HG02588 (cell line): ENCODE measurements at regions not wholly inside any gene's neighbourhood (a gene's known extent, or its start where the extent isn't known, plus 50 kb on each side); places are given as distances from the start of the nearest gene placed in this dataset.
"Not testable (repeated sequence)": the region's sequence is repeated elsewhere in the genome, so short reads cannot be mapped to it uniquely, and the experiment has no call there.

ENCODE experiments used
- ATAC-seq: cut with Tn5 transposase; IDR thresholded peaks from one replicate; pipeline ENCODE4 v1.9.1; 2021; ENCODE audit warnings: mild to moderate bottlenecking, moderate library complexity; ENCODE audit not compliant: unreplicated experiment

- no peak for ATAC-seq
These were observed 417.9 kb downstream of the PDGFC start for GRCh38 chr4:156553659-156554058.

- ATAC-seq, result no peak
These were observed 423.7 kb downstream of the PDGFC start for GRCh38 chr4:156547891-156548290.

DNA sequence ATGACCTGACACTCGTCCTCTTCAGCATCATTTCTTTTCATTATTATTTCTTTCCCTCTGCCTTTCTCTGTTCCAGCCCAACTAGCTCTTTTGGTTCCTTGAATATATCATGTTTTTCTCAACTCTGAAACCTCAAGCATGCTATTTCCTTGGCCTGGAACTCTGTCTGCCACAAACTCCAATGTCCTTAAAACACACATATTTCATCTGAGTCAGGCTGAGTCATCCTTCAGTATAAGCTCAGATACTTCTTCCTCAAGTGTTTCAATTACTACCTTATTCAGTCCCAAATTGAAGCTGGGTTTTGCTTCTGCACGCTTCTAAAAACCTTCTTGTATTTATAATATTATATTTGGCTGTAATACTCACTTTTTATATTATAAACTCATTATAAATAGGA is 424.2 kb downstream of the PDGFC start:
- no peak for ATAC-seq

GRCh38 chr4:156545003-156545785 is 426.4 kb downstream of the PDGFC start:
- no peak for ATAC-seq

- ATAC-seq, result no peak
These were observed 432.2 kb downstream of the PDGFC start for GRCh38 chr4:156539376-156539775.

GRCh38 chr4:156538651-156539257 is 432.8 kb downstream of the PDGFC start:
- no peak for ATAC-seq

- no peak for ATAC-seq
These were observed 433.4 kb downstream of the PDGFC start for GRCh38 chr4:156538210-156538609.

DNA sequence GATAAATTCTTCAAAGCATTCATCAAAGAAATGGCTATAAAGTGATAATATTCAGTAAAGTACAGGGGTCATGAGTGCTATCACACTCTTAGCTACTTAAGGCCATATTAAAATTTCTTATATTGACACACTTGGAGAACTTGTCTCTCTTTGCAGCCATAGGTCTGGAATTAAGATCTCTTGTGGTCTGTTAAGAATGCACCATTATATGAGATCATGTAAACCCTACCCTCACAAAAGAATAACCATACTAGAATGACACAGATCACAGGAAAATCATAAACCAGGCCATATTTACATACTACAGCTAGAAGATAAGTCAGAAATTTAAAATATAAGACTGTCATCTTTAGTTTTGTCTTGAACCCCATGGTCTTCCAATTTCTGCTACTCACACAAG is 434.3 kb downstream of the PDGFC start:
- no peak for ATAC-seq

- no peak for ATAC-seq
These were observed 434.9 kb downstream of the PDGFC start for GRCh38 chr4:156536661-156537060.

DNA sequence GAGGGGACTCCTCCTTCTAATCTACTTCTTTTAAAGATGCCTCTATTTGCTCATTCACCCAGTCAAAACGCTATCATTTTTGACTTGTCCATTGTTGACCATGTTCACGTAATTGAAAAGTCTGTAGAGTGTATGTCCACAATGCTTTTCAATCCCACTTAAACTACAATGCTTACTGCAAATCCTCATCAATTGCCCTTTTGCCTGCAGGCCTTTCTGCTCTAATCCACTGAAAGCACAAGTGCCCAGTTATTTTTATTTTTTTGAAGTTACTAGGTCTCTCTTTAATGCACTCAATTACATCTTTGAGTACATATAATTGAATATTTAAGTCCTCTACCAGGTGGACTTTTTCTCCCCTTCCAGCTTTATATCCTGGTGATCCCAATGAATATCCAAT is 437.4 kb downstream of the PDGFC start:
- no peak for ATAC-seq

DNA sequence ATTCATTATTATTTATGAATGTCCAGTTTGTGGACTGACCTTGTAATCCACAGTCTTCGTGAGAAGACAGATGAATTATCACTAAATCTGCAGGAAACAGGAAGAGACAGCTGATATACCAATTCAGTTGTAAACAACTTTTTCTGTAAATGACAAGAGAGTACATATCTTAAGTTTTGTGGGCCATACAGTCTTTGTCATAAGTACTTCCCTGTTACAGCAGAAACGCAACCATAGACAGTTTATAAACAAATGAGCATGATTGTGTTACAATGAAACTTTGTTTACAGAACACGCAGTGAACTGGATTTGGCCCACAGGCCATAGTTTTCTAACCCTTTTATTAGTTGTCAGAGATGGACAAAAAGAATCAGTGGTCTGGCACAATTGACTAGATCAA is 443.4 kb downstream of the PDGFC start:
- ATAC-seq, result no peak

DNA sequence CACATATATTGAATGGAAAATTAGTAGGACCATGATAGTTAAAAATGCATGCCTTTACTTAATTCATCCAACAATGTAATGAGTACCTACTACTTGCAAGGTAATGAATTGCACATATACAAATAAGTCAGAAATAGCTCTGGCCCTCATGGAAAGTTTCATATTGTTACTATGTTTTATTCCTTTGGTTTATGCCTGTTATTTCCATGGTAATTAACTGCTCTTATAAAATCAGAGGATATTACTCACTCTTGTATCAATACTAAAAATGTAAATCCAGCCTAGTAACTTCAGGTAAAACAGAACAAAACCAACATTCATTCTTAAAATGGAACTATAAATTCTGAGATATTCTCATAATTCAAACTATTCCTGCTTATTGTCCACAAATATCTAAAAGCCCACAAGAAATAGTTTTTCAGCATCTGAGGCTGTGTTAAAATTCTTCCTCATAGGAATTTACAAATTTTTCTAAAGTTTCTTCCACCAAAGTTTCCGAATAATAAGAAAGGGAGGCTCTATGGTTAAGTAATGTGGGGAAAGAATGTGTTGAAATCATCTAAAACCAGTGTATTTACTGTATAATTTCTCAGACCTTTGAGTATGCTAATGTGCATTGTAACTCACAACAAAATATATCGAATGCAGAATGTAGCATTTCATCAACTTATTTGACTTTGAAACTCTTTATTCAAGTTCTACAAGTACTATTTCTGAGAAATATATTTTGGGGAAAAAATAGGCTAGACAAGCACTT is 444.2 kb downstream of the PDGFC start:
- no peak for ATAC-seq

DNA sequence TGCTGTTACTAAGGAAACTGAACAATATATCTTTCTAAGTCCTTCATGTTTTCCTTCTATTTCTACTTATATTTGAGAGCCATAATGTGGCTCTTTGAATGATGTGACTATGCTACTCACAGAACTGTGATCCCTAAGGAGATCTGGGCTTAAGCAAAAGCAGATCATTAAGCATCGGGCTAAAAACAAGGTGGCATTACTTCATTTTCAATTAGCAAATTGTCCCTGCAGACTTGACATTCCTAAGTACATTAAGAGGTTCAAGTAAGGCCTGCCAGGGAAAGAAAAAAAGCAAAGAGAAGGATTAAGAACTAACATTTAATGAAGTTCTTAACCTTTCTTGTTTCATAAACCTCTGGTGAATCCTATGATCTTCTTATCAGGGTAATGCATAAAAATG is 447.6 kb downstream of the PDGFC start:
- ATAC-seq, result no peak

DNA sequence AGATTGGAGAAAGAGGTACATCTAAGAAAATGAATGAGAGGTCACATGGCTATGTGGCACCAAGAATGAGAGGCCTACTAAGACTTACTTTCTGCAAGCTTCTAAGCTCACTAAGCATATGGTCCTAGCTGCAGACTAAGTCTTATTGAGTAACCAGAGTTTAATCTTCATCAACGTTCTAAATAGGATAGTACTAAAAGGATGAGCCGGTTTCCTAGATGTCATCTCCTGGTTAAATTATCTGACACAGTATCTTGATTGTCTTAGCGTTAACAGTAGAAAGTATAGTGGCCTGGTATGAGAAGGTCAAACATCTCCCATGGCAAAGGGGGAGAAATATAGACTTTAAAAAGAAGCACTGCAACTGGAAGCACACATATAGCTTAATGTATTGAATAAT is 448.1 kb downstream of the PDGFC start:
- no peak for ATAC-seq

GRCh38 chr4:156521631-156522030 is 450.0 kb downstream of the PDGFC start:
- no peak for ATAC-seq

GRCh38 chr4:156517956-156518355 is 453.6 kb downstream of the PDGFC start:
- no peak for ATAC-seq

GRCh38 chr4:156517546-156517945 is 454.1 kb downstream of the PDGFC start:
- no peak for ATAC-seq

DNA sequence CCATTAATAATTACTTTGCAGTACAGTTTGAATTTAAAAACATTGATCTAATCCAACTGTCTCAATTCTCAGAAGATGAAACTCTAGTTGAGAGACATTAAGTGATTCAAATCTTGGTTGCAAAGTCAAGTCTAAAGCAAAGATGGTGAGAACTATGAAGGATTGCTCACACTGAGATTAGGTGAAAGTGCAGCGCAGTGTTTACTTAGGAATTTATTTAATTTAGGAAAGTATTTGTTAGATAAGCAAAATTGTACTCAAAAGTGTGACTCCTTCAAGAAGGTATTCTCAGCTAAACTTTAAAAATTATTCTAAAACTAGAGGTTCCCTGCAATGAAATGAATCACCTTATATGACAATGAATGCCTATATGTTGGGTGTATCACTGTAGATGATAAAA is 454.9 kb downstream of the PDGFC start:
- no peak for ATAC-seq

DNA sequence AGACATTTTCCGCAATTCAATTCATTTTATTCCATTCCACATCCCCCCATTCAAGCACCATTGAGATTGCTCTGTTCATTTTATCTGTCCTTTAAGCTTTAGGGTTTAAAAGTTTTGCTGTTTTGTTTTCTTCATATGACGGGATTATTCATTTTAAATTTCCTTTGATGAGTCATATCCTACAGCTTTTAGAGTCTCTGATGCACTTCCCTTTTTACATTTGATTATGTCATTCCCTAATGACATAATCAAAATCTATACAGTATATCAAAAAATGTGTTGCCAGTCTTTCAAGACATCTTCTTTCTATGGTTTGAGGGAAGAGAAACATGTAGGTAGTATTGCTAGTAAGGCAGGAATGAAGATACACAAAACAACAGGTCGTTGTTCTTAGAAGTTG is 456.3 kb downstream of the PDGFC start:
- ATAC-seq, result no peak

DNA sequence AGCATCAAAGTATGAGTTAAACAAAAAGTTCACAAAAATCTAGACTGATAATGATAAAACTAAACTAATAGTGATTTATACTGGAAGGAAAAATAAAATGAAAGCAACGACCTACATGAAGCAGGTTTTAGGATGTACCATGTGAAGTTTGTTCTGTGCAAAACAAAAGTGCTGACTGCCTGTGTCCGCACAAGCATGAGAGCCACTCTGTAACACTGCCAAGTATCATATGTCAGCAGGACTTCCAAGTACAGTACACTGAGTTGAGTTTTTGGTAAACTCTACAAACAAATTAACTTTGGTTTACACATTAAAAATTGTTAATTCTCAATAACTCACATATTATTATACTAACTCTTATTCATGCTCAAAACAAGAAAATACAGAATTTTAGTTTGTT is 459.0 kb downstream of the PDGFC start:
- no peak for ATAC-seq

GRCh38 chr4:156509921-156510320 is 461.7 kb downstream of the PDGFC start:
- ATAC-seq, result not testable (repeated sequence)

DNA sequence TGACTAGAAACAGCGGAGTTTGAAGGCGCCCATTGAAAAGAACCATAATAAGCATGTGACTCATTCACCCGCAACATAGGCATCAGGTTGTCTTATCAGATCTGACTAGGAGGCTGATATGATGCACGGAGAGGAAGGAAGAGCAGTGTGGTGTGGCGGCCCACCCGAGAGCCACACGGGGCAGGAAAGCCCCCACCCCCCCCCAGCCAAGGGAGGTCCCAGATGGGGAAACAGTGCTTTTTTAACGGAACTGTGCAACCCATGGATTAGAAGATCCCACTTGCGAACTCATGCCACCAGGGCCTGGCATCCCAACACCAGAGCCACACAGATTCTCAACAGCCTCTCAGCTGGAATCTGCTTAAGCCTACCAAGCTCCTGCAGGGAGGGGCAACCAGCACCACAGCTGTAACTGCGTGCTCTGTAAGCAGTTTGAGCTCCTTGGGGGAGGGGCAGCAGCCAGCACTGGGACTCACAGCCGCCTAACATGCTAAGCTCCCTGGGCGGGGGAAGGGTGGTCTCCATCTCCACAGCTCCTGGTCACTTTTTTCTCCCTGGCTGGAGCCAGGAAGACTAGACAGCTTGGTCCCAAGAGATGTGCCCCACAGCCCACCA is 466.2 kb downstream of the PDGFC start:
- ATAC-seq, result no peak
